OCI-LY3 (cell line): ENCODE measurements at regions not wholly inside any gene's neighbourhood (a gene's known extent, or its start where the extent isn't known, plus 50 kb on each side); places are given as distances from the start of the nearest gene placed in this dataset.

Experiments used
- EZH2phosphoT487 ChIP-seq: fragments of 200-600 bp; shearing (Covaris generic); IDR thresholded peaks from 2 replicates; pipeline ENCODE4 v1.6.1; 2018; ENCODE audit warnings: antibody characterized with exemption, mixed run types, low read depth
- TF ChIP-seq, protein P1 (sequence below): fragments of 200-600, 300-600 bp; sonication (generic); IDR thresholded peaks from 2 replicates; pipeline ENCODE4 v1.5.1; 2014; ENCODE audit warnings: antibody characterized with exemption, low read length, low read depth

- no peak for TF ChIP-seq EZH2phosphoT487
- TF ChIP-seq, protein P1, sequence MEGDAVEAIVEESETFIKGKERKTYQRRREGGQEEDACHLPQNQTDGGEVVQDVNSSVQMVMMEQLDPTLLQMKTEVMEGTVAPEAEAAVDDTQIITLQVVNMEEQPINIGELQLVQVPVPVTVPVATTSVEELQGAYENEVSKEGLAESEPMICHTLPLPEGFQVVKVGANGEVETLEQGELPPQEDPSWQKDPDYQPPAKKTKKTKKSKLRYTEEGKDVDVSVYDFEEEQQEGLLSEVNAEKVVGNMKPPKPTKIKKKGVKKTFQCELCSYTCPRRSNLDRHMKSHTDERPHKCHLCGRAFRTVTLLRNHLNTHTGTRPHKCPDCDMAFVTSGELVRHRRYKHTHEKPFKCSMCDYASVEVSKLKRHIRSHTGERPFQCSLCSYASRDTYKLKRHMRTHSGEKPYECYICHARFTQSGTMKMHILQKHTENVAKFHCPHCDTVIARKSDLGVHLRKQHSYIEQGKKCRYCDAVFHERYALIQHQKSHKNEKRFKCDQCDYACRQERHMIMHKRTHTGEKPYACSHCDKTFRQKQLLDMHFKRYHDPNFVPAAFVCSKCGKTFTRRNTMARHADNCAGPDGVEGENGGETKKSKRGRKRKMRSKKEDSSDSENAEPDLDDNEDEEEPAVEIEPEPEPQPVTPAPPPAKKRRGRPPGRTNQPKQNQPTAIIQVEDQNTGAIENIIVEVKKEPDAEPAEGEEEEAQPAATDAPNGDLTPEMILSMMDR: no peak
Measured at GRCh38 chr16:62889097-62889496, 852.9 kb upstream of the CDH8 start.
